CD4-positive, alpha-beta T cell treated with Interleukin-2 at 100 ng/mL for 4 hours (primary cell): ENCODE measurements at regions not wholly inside any gene's neighbourhood (a gene's known extent, or its start where the extent isn't known, plus 50 kb on each side); places are given as distances from the start of the nearest gene placed in this dataset.
A peak's percentile ranks its signal among the peaks of the same experiment; 100 is the strongest.
"Not testable (repeated sequence)": the region's sequence is repeated elsewhere in the genome, so short reads cannot be mapped to it uniquely, and the experiment has no call there.

Experiments
- DNase-seq: peaks from one replicate; pipeline ENCODE4 v3.0.0-alpha.2; 2020; ENCODE audit warnings: low spot score

DNA sequence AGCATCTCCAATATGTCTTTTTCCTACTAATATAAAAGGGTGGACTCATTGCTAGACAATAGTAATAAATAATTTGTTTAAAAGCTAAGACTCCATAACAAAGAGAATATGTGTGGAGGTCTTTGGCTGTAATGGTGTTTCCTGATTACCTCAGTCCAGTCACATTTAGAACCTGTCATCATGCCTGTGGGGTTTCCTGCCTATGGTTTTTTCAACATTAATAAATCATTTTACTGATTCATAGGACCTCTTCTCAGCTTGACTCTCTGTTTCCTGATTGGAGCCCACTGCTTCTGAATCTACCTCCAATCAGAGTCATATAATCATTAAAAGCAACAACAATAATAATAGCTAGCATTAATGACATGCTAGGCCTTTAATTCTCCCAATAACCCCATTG, 52.4 kb upstream of the GNAI1 start:
- no peak for DNase-seq

DNA sequence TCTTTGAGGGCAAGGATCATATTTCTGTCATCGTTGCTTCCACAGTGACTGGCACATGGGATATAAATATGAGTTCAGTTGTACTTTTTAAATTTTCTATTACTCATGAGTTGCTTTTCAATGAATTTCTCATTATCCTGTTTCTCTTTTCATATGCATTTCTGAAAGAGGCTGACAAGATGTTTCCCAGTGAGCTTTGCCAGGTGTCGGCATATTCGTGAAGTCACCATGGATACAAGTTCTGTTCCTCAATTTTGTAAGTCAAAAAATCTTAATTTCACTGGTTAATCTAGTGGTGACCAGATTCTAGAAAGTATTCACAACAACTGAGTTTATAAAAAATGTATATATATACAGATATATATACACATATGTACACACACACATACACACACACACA, 55.7 kb upstream of the GNAI1 start:
- no peak for DNase-seq

DNA sequence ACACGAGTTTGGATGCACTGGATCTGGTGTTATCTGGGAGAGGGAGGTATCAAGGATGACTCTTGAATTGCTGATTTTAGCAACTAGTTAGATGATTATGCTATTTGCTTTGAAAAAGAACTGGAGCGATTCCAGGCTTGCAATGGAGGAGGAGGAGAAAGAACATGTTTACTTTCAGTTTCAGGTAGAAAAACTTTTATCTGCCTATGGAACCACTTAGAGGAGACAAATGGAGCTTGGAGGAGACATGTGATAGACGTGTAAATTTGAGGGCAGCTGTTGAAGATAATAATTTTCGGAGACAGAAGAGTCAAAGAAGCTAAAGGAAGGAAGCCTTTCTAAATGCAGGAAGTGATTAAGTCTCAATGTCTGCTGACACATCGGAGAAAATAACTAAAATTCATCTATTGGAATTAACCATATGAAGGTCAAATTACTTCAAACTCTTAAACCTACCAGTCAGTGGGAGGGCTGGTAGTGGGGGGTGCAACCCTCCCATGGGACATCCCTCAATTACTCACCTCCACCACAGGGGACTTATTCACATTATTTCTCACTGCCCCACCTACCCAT, 56.4 kb upstream of the GNAI1 start:
- DNase-seq = no peak

DNA sequence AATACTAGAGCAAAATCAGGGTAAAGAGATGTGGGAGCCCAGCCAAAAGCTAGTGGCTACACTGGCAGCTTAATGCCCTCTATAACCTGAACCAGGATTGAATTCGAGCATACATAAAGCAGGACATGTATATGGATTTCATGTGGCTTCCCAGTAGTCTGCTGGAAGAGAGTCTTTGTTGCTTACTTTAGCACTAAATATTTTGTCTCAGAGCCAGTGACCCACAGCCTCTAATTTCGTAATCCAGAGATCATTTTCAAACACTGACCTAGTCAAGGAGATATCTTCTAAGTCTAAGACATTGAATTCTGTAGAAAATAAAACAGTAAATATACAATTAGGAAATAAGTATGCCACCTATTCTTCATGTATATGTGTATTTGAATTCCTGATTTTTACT, 64.2 kb upstream of the GNAI1 start:
- no peak for DNase-seq

DNA sequence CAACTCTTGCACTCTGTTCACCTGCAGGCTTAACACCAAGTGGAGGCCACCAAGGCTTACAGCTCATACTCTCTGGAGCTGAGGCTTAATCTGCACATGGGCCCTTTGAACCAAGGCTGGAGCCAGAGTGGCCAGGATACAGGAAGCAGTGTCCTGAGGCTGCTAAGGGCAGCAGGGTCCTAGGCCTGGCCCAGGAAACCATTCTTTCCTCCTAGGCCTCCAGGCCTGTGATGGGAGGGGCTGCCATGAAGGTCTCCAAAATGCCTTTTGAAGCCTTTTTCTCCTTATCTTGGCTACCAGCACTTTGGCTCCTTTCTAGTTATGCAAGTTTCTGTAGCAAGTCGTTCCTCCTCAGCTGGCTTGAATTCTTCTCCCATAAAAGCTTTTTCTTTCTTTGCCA, 68.0 kb upstream of the GNAI1 start:
- DNase-seq = no peak

DNA sequence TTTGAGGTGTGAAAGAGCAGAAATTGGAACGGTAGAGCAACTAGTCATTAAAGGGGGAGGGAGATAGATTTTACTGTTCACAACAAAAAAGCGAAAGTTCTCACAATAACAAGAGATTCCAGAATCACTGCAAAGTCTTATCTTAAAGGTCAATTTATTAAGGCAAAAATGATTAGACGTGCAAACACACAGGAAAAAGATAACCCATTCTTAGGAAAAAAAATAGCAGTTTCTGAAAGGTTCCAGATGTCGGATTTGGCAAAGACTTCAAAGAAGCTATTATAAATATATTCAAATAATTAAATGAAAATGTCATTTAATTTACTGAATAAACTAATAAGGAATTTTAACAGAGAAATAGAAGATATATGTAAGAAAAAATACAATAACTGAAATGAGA, 70.8 kb upstream of the GNAI1 start:
- DNase-seq = no peak

DNA sequence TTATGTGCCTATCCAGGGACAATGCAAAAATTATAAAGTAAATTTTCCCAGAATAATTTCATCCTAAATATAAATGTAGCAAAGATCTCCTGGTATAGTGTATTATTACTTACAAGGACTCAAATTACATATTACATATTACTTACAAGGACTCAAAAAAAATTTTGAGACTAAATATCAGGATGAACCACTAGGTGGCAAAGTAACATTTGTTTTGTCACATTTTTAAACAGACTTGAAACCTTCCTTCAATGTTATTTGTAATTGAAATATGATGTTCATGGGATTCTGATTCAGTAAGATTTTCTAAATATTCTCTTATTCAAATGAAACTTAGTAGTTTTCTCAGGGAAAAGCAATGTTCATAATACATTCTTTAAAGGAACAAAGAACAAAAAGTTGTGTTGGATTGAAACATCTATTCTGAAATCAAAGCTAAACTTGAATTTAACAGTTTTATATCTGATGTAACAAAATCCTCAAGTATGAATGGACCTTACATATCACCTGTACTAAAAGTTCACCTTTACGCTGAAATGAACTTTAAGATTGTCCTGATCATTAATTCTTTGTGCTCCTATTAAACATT, 74.3 kb upstream of the GNAI1 start:
- DNase-seq = peak; percentile 3

DNA sequence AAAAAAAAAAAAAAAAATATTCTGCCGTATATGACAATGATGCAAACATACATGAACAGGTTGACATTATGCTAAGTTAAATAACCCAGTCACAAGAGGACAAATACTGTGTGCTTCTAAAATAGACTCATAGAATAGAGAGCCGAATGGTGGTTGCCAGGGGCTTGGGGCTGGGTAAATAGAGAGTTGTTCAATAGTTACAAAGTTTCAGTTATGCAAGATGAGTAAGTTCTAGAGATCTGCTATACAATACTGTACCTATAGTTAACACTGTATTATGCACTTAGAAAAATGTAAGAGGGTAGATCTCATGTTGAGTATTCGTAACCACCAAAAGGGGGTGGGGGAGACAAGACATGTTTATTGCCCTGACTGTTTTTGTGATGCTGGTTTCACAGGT, 77.1 kb upstream of the GNAI1 start:
- no peak for DNase-seq

DNA sequence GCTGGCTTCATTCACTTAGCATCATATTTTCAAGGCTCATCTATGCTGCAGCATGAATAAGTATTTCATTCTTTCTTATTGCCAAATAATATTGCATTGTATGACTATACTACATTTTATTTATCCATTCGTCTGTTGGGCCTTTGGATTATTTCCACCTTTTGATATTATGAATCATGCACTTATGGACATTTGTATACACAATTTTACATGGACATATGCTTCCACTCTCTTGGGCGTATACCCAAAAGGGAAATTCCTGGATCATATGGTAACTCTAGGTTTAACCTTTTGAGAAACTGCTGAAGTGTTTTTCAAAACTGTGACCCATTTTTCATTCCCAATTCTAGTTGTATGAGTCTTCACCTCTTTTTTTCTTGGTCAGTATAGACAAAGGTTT, 80.3 kb upstream of the GNAI1 start:
- no peak for DNase-seq

DNA sequence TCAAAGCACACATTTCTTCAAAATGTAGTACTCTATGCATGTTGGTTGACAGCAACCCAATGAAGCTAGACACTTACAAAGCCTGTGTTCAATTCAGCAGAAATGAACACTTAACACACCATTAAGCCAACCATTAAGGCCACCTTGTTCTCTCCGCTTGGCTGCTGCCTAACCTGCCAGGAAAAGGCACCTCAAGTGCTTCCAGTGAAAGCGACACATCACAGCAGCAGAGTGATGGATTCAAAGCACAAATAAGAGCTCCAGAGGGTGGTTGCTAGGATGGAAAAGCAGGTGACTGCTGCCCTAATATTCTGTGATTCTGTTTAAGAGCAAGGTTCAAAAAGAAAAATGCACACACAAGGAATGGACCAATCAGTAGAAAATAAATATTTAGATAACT, 81.5 kb upstream of the GNAI1 start:
- no peak for DNase-seq

DNA sequence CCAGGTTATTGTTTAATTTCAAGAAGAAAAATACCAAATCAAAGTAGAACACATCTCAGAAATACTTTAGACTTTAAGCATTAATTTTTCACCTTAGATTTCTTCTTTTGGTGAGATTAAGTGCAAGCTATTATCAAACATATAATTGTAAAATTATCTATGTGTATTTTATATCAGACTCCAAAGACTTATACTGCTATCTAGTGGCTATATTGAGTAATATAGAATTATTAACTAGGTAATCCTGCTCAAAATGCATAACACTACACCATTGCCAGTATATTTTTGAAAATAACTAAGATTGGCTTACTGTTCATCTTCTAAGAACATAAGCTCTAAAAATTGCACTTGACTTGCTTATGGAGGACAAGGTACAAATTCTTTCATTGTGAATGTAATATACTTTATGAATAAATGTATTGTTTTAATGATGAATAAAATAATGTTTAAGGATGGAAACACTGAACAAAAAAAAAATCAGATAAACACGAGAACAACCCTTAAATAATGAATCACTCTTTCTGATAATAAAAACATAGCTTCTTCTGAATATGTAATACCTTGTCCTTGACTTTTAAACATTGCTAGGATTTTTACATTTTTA, 86.7 kb upstream of the GNAI1 start:
- DNase-seq = no peak

DNA sequence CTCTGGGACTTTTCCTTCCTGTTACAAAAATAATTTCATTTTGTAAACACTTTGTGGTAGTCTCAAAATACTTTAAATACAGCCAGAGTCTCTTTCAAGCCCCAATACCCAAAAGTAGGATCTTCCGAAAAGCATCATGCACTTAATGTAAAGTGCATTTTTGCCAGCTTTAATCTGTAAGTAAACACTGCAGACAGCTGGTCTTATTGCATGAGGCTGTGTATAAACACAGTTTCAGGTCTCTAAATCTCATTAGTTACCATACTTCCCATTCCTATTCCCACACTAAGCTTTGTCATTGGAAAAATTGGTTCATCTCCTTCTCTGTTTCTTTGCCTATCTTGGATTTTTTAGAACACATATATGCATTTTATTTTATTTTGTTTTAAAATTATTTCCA, 87.6 kb upstream of the GNAI1 start:
- no peak for DNase-seq

DNA sequence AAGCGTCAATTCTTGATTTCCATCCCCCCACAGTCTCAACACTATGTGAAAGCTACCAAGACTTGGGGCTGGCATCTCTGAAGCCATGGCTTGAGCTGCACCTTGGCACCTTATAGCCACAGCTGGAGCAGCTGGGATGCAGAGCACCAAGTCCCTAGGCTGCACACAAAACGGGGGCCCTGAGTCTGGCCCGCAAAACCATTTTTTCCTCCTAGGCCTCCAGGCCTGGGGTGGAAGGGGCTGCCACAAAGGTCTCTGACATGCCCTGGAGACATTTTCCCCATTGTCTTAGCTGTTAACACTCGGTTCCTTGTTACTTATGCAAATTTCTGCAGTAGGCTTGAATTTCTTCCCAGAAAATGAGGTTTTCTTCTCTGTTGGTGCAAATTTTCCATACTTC, 89.8 kb upstream of the GNAI1 start:
- no peak for DNase-seq

DNA sequence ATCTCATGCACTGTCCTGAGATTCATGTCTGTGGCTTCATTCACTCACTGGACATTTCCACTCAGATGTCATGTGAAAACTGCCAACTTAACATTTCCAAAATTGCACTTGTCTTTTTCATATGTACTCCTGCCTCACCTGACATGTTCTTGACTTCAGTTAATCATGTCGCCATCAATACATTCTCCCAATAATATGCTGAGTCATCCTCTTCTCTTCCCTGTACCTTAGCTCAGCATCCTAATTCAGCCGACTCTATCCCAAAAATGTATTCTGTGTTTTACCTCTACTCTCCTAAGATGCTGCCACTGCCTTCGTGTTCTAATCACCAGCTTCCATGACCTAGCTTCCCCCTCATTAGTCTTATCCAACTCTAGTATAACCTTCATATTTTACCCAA, 93.9 kb upstream of the GNAI1 start:
- no peak for DNase-seq

DNA sequence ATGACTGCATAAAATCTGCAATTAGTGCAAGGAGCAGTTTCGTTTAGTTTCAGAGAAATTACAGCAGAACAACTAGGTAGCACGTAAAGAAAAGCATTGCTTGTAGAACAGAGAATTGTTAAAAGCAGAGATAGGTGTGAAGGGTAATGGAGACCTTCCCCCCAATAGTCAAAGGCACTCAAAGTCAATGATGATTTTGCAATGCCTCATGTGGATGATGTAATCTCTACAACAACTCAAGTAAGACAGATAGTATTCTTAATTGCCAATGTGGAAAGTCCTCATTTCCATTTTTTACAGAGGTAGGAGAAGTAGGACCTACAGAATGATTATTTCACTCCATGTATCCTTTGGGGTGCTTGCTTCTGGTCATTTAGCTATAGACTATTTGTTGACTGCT, 94.3 kb upstream of the GNAI1 start:
- no peak for DNase-seq

DNA sequence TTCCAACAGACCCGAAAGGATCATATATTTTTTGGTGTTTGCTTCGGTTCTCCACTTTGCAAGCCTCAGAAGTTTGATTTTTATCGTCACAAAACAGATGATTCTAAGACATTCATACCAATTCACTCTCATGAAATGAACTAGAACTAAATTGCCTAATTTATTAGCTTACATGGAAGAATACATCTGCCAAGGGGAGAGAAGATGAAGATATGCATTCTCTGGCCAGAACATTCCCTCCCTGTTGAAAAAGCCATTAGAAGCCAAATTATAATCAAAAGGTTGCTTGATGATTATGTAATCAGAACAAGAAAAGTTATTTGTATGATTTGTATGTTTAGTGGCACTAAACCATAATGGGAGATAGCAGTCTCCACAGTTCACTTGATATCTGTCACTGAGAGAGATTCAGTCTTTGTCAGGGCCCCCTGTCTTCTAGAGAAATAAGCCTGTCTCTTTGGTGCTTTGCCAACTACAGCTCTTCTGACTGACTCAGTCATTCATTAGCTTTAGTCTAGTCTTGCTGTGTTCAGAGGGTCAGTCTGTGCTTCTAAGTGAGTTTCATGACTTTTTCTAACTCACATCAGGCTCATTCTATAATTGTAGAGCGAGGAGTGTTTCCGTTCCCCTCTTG, 95.3 kb upstream of the GNAI1 start:
- DNase-seq = no peak

DNA sequence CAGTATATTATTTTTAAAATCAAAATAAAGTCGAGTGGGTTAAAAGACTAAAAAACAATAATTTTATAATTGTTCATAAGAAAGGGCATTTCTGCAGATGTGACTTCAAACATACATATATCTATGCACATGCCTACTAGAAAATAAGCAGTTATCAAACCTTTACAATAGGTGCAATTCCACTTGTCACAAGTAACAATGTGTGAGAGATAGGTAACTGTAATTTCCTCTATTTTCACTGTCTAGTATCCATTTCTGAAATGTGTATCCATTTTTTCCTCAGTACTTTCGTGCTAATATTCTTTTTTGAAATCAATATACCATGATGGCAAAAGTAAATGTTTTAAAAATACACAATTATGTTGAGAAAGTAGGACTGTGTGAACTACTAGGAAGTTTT, 96.9 kb upstream of the GNAI1 start:
- no peak for DNase-seq

DNA sequence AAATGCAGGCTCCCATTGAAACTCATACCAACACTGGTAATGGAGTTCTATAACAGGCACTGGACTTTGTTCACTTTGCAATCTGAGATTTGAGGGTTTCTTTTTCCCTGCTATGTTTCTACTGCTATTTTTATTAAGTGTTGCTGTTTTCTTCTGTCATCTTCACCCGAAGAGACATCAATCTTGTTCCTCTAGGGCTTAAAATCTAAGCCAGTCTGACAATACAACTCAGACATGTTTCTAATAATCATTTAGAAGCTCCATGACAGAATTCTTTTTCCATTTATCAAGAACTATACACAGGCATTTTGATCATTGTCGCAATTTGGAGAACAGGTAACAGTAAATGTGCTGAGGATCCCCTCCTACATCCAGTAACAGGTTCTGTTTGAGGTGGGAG, 98.5 kb upstream of the GNAI1 start:
- DNase-seq = no peak

DNA sequence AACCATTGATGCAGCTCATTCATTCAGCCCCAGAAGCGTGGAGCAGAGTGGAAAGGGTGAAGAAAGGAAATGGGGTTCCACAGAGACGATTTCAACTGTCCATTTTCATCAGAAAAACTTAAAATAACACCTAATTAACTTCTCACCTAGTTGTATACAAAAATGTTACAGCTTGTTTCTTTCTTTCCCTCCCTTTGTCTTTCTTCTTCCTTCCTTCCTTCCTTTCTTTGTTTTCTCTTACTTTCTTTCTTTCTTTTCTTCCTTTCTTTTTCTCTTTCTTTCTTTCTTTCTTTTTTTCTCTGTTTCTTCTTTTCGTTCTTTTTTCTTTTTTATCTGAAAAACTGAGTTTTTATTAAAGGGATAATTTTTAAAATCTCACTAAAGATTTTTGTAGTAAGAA, 105.9 kb upstream of the GNAI1 start:
- no peak for DNase-seq

DNA sequence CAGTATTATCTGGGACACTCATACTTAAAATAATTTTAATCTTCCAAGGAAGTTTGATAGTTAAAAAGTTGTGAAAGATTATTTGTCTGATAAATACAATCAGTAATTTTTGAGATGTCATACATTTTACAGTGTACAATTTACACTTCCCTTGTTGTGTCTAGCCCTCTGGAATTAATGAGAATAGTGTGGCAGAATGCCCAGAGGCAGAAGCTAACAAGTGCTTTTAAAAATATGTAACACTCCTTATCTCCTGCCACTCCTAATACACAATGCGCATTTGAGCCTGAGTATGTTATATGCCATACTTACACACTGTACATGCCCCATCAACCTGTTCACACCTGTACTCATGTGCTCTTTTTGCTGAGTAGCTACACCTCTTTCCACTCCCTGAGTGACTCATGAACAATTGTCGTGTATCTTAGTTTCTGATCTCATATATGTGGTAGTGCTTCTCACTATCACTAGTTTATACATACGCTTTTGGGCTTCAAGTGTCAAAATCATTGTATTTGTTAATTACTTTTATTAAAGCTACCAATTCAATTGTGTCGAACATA, 106.9 kb upstream of the GNAI1 start:
- no peak for DNase-seq

DNA sequence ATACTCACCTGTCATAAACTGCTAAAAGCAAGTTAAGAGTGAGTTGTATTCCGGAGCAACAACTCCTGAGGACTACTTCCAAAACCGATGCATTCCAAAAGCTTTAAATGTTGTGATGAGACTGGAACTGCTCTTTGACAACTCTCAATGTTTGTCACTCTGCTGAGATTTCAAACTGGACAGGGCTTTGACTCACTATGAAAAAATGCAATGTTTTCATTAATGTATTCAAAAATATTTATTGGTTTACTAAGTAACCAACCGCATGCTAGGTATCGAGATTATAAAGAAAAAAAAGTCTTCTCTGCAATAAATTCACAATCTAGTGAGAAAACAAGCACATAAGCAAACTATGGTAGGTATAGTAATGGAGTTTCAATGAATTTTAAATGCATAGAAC, 107.9 kb upstream of the GNAI1 start:
- no peak for DNase-seq

DNA sequence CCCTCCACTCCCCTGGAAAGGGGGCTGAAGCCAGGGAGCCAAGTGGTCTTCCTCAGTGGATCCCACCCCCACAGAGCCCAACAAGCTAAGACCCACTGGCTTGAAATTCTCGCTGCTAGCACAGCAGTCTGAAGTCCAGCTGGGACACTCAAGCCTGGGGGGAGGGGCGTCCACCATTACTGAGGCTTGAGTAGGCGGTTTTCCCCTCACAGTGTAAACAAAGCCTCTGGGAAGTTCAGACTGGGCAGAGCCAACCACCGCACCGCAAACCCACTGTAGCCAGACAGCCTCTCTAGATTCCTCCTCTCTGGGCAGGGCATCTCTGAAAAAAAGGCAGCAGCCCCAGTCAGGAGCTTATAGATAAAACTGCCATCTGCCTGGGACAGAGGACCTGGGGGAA, 114.4 kb upstream of the GNAI1 start:
- not testable (repeated sequence) for DNase-seq

DNA sequence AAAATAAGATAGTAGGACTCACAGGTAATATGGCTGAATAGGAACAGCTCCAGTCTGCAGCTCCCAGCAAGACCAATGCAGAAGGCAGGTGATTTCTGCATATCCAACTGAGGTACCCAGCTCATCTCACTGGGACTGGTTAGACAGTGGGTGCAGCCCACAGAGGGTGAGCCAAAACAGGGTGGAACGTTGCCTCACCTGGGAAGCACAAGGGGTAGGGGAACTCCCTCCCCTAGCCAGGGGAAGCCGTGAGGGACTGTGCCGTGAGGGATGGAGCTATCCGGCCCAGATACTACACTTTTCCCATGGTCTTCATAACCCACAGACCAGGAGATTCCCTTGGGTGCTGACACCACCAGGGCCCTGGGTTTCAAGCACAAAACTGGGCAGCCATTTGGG, 114.8 kb upstream of the GNAI1 start:
- not testable (repeated sequence) for DNase-seq
